ENCODE measurements at regions not wholly inside any gene's neighbourhood (a gene's known extent, or its start where the extent isn't known, plus 50 kb on each side); places are given as distances from the start of the nearest gene placed in this dataset.

DNA sequence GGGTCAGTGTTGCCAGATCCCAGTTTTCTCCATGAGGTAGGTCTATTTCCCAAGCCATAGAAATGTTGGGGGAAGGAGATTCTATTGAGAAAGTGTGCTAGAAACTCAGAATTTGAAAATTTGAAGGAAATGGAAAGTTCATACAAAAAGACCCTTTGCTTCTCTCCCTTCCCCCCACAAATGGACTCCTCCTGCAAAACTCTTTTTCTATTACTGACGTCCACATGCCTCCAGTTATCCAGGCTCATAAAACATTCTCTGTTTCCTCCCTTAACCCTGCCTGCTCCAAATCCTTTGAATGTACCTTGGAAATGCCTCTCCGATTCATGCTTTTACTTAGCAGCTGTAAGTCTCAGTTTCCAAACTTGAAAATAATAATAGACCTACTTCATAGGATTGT, 237.5 kb upstream of the TNP1 start:
- TF ChIP-seq, protein P1, sequence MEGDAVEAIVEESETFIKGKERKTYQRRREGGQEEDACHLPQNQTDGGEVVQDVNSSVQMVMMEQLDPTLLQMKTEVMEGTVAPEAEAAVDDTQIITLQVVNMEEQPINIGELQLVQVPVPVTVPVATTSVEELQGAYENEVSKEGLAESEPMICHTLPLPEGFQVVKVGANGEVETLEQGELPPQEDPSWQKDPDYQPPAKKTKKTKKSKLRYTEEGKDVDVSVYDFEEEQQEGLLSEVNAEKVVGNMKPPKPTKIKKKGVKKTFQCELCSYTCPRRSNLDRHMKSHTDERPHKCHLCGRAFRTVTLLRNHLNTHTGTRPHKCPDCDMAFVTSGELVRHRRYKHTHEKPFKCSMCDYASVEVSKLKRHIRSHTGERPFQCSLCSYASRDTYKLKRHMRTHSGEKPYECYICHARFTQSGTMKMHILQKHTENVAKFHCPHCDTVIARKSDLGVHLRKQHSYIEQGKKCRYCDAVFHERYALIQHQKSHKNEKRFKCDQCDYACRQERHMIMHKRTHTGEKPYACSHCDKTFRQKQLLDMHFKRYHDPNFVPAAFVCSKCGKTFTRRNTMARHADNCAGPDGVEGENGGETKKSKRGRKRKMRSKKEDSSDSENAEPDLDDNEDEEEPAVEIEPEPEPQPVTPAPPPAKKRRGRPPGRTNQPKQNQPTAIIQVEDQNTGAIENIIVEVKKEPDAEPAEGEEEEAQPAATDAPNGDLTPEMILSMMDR (IDR thresholded peaks at IDR 0.05; ENCODE audit: low read depth, low read length, poor library complexity, severe bottlenecking) = no peak
- no peak for TF ChIP-seq EZH2phosphoT487 (IDR thresholded peaks at IDR 0.05; ENCODE audit: borderline replicate concordance, low read length)

Data from DOHH2 (cell line).